Stimulated activated CD4-positive, alpha-beta T cell treated with anti-CD3 and anti-CD28 coated beads, Interleukin-1b, Interleukin-23, amount 100 ng/mL, for 24 hours (primary cell): ENCODE measurements at regions not wholly inside any gene's neighbourhood (a gene's known extent, or its start where the extent isn't known, plus 50 kb on each side); places are given as distances from the start of the nearest gene placed in this dataset.

Source experiments
- DNase-seq, 4 experiments: peaks; one replicate each; pipeline ENCODE4 v3.0.0-alpha.2; 2020; ENCODE audit warnings: low read depth in 4 of 4, low spot score in 1 of 4

DNA sequence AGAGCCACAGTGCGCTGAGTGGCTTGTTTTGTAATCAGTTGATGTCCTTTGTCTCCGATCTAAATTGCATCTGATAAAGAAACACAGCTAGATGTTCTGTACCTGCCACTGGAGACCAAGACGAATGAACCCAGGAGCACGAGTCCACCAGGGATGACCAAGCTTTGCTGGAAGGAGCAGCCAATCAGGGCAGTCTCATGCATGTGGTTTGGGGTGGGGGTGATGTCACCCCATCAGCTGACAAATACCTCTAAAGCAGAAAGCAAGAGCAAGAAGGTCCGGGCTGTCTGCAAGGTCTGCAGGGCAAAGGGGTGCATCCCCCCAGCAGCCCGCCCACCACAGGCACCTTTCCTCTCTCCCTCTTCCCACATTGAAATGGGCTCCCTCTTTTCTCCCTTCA lies 653.8 kb downstream of the AJAP1 start:
- no peak for DNase-seq

DNA sequence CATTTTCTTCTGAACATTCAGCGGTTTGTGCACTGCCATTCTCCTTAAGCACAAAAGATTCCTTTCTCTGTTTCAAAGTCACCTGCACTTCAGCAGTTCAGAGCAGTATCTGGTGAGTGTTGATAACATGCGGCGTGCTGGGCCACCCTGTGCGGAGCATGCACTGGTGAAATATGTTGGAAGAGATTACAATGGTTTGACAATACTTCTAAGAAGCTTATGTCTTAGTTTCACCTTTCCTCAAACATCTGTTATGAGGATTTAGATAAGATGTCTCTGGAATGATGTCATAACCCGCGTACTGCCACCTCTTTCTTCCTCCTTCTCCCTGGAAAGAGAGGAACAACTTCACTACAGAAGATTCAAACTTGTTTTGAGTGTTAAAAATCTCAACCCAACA lies 650.3 kb downstream of the AJAP1 start:
- no peak for DNase-seq

GRCh38 chr1:5298376-5298775 lies 644.0 kb downstream of the AJAP1 start:
- no peak for DNase-seq

GRCh38 chr1:5297886-5298239 lies 643.5 kb downstream of the AJAP1 start:
- DNase-seq = no peak

DNA sequence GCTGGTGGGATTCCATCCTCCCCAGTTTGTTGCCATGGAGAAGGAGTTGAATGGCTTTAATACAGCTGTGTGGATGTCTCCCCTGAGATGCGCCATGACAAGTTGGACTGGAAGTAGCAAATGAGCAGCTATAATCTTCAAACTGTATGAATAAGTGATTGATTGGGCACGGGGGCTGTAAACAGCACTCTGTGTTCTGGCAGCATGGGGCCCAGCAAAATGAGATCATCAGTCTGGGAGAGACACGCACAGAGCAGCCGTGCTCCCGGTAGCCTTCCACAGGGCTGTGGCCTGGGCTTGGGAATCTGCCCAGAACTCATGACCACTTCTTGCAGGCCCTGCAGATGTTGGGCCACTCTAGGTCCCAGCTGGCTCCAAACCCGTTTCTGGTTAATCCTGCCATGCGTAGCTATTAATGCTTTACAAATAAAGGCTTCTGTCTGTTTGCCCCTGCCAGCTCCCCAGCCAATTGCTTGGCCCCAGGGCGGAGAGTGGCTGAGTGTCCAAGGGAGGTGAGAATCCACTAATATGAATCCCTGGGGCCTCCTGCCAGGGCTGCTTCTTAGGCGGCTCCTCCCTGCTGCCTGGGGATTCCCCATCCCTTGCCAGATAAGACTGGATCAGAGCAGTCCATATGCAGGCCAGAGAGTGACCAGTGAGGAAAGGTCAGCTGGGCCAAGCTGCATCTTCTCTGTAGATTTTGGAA lies 642.9 kb downstream of the AJAP1 start:
- DNase-seq = no peak

DNA sequence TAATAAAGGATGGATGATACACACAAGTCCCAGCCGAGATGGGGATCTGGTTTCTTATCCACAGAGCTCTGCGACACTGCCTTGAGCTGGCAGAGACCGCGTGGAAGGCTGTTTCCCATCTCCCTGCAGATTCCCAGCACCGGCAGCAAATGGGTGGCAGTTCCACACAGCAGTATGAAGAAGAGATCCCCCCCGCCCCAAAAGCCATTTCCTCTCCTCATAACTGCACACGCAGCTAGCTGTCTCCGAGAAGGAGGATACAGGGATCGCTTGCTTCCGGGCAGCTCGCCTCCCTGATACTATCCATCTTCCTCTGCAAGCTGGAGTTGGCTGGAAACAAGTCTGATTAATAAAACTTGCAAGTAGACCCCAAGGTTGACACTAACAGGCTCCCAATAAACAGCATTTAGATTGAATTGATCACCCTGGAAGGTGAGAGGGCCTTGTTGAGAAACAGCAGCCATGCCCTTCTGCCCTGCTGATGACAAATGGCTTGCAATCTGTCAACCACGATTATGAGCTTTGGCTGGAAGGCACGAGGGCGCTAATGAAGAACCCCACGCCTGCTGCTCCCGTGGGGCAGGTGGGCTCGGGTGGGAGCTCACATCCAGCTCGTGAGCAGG lies 642.3 kb downstream of the AJAP1 start:
- DNase-seq = no peak

DNA sequence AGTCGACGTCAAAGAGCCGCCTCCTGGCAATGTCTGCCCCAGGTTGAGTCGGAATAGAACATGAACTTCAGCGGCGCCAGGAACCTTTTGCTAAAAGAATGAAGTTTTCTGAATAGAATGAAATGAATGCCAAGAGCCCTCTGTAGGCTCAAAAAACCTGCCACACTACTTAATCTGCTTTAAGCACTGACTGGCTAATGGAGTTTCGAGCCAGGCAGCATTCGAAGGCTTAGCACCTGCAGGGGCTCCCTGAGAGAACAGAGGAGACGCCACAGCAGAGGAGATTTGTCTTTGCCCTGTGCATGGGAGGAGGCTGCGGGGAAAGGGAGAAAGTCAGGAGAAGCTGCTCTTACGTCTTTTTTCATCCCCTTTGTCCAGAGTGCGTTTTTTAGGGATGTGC lies 641.7 kb downstream of the AJAP1 start:
- no peak for DNase-seq

DNA sequence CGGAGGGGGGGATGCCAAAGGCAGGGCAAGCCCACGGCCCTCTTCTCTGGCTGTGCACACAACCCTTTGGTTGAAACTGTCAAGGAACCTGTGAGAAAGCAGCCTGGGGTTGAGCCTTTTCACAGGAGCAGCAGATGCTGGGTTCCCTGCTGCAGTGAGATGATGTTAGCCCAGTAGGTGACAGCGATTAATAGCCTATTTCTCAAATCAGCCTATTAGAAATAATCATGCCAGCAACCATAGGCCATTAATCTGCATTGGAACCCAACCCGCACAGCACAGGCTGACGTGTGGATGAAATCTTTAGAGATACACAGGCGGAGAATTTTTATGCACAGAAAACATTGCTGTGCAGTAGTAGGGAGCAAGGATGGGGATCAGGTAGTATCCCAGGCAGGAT lies 637.5 kb downstream of the AJAP1 start:
- no peak for DNase-seq

DNA sequence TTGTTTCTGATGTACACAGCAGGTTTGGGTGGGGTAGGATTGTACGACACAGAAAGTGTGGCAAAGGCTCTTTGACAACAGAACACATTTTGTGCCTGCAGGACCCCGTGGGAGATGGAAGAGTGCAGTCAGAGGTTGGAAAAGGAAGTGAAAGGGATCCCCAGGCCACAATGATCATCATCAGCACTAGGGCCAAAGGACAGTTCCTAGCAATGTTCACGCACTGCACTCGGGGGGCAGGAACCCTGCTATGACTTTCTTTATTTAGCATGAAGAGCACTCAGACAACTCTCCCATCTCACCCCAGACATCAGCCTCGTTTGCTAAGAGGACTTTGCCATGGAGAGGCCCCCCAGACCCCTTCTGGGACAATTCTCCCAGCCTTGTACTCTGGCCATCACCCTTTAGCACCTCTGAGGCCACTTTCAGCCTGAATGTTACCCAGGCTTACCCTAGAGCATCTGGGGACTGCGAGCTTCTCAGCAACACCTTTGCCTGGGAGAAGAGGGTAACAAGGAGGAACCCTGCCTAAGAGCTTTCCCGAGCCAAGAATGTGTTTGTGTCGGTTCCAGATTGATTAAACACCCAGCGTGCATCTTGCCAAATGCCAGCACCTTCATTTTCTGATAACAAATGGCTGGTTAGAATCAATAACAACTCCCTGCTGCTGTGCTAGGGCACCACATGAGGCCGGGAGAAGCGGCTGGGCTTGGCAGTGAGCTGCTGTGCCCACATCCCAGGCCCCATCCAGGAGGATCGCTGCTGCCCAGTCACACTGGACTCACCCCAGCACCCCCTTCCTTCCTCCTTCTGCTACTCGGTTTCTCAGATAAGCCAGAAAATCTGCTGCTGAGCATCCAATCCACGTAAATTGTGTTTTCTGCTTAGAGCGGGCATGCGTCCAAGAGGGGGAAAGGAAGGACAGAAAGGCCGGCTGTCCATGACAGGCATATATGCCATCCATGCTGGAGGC lies 633.1 kb downstream of the AJAP1 start:
- no peak for DNase-seq

GRCh38 chr1:5286244-5286643 lies 631.8 kb downstream of the AJAP1 start:
- peak in 2 of 4 experiments; percentile 3 to 7 for DNase-seq

DNA sequence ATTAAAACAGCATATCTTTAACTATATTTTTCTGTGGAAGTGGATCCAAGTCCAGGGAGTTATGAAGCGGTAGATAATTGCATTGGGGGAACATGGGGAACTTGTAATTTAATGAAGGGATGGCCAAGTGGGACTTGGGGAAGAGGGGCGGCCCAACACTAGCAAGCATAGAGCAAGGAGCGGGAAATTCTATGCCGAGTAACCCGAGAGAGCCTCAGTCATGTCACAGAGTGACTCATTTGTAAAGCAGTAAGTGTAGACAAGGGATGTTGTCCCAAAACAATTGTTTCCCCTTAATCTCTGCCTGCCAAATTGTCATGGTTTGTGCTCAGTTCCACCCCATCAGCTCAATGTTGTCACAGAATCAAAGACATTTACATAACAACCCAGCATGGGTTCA lies 620.1 kb downstream of the AJAP1 start:
- DNase-seq = no peak

GRCh38 chr1:5273280-5274003 lies 619.0 kb downstream of the AJAP1 start:
- DNase-seq = no peak

- no peak for DNase-seq
Measured at GRCh38 chr1:5272325-5272724, 617.9 kb downstream of the AJAP1 start.

DNA sequence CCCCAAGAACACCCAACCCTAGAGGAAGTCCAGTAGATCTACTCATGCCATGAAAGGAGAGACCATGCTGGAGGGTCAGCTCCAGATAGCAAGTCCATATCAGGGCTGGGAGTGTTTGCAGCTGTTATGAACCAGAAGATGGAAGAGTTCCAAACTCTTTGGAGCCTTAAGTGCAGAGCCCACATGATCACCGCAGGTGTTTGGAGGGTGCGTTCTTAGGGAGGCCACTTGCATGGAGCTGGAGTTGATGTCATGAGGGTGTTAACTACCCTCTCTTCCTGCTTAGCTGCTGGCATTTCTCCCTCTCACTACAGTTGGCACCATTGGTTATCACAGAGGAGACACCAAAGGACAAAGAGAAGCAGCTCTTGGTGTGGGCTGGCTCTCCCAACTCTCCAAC lies 616.9 kb downstream of the AJAP1 start:
- DNase-seq = no peak

GRCh38 chr1:5269901-5270300 lies 615.5 kb downstream of the AJAP1 start:
- no peak for DNase-seq

GRCh38 chr1:5267603-5268235 lies 613.3 kb downstream of the AJAP1 start:
- no peak for DNase-seq

DNA sequence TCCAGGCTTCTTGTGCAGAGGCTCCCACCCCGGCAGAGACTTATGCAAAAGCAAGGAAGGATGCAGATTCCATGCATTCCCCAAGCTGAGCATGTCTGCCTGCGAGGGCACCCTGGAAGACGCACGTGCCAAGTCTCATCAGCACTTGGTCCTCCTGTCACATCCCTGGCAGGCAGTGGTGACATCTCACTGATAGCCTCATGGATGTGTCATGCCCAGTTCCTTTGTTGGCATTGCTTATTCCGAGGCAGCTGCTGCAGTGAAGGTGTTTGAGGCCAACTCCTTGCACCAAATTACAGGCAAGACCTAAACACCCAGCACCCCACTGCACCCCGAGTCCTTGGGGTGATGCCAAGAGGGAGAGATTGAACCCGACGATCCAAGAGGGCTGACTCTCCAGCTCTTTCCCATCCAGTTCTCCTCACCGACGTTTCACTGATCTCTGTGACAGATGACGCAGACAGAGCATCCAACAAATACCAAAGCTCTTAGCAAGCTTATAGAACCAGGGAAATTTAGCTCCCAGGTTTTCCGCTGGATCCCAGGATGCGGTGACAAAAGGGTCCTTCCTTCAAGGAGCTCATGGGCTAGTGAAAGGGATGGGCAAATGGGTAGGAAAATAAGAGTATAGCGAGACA lies 611.1 kb downstream of the AJAP1 start:
- no peak for DNase-seq

GRCh38 chr1:5264476-5264875 lies 610.1 kb downstream of the AJAP1 start:
- no peak for DNase-seq

GRCh38 chr1:5256793-5257192 lies 602.4 kb downstream of the AJAP1 start:
- no peak for DNase-seq

DNA sequence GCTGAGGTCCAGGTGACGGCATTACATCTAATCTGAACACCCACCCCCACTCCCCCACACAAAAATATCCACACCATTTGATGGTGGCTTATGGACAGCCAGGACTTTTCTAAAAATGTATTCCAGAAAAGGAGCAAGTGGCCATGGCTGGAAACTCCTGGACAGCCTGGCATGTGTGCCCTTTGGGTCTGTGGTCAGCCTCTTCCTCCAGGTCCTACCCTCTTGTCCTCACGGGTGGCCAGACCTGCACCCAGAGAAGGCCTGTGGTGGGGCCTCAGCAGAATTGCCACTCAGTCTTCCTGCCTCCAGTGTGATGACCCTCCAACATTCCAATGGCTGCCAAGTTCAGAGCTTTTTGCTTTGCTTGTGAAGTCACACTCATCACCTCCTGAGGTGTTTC lies 600.6 kb downstream of the AJAP1 start:
- DNase-seq = no peak
